AG04449 (cell line): ENCODE measurements at regions not wholly inside any gene's neighbourhood (a gene's known extent, or its start where the extent isn't known, plus 50 kb on each side); places are given as distances from the start of the nearest gene placed in this dataset.

Experiments used
- CTCF ChIA-PET: fragments of 350-600 bp; formaldehyde crosslinking; extraction: SDS; loops from one replicate; lab custom pipeline; 2021; ENCODE audit warnings: antibody characterized with exemption; lab: Yijun Ruan, JAX
- POLR2A ChIA-PET: fragments of 400-600, 350-600 bp; formaldehyde crosslinking; extraction: SDS; loops from one replicate; lab custom pipeline; 2020; ENCODE audit warnings: antibody characterized with exemption, inconsistent platforms; lab: Yijun Ruan, JAX
- DNase-seq: peaks from one replicate; pipeline ENCODE4 v3.0.0-alpha.2; 2010; ENCODE audit warnings: low read depth, low spot score
- H3K4me3 ChIP-seq: 2 replicates; pipeline ENCODE4 v1.5.1; 2011; ENCODE audit warnings: low read depth, mild to moderate bottlenecking, control low read depth, low read length
- TF ChIP-seq, protein P1 (sequence below): IDR thresholded peaks from one replicate; pipeline ENCODE4 v1.5.1; 2011; ENCODE audit warnings: mild to moderate bottlenecking, moderate library complexity, low read length, control low read depth, inconsistent platforms; ENCODE audit not compliant: insufficient read depth; ENCODE audit errors: missing control alignments

DNA sequence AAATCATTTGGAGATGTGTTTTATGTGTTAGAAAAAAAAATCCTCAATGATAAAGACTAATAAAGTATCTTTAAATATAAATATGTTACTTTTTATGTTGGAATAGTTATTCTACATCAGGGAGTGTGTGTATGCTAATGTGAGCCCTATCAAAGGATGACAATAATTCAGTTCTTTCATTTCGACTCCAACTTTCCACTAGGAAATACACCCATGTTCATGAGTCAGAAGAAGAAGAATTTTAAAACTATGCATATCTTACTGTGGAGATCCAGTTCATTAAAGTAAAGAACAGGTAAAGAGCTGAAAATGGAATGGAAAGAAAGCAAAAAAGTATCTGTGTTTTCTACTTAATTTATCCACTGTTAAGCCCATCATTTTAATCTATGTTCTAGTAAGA is 399.8 kb downstream of the KCNJ2 start:
- ChIA-PET POLR2A (no interaction called here), CTCF (no interaction called here)
- DNase-seq: no peak
- H3K4me3 ChIP-seq: no peak overlapping the region
- TF ChIP-seq, protein P1, sequence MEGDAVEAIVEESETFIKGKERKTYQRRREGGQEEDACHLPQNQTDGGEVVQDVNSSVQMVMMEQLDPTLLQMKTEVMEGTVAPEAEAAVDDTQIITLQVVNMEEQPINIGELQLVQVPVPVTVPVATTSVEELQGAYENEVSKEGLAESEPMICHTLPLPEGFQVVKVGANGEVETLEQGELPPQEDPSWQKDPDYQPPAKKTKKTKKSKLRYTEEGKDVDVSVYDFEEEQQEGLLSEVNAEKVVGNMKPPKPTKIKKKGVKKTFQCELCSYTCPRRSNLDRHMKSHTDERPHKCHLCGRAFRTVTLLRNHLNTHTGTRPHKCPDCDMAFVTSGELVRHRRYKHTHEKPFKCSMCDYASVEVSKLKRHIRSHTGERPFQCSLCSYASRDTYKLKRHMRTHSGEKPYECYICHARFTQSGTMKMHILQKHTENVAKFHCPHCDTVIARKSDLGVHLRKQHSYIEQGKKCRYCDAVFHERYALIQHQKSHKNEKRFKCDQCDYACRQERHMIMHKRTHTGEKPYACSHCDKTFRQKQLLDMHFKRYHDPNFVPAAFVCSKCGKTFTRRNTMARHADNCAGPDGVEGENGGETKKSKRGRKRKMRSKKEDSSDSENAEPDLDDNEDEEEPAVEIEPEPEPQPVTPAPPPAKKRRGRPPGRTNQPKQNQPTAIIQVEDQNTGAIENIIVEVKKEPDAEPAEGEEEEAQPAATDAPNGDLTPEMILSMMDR: no peak

DNA sequence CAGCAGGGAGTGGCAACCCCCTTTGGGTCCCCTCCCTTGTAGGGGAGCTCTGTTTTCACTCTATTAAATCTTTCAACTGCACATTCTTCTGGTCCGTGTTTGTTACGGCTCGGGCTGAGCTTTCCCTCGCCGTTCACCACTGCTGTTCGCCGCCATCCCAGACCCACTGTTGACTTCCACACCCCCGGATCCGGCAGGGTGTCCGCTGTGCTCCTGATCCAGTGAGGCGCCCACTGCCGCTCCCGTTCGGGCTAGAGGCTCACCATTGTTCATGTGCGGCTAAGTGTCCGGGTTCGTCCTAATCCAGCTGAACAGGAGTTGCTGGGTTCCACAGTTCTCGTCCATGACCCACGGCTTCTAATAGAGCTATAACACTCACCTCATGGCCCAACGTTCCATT is 408.1 kb downstream of the KCNJ2 start:
- TF ChIP-seq, protein P1: no peak
- CTCF ChIA-PET: no interaction called here
- no peak overlapping the region for H3K4me3 ChIP-seq
- POLR2A ChIA-PET: no interaction called here
- DNase-seq: no peak

DNA sequence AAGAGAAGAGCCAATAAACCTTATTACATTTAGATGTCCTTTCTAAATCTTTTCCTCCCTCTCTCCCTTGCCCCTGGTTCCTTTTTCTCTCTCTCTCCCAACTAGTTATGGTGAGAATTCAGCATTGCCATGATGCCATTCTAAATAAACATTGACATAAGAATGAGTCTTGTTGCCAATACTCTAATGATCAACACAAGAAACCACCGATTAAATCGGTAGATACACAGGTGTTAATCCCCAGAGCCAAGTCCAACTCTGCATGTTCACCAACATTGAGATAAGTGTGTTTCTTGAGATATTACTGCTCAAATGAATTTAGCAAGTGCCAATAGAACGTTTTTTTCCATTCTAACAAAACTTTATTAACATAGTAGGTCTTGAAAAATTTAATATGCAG is 412.1 kb downstream of the KCNJ2 start:
- DNase-seq: no peak
- TF ChIP-seq, protein P1: no peak
- CTCF ChIA-PET: no interaction called here
- no peak overlapping the region for H3K4me3 ChIP-seq
- POLR2A ChIA-PET: no interaction called here

DNA sequence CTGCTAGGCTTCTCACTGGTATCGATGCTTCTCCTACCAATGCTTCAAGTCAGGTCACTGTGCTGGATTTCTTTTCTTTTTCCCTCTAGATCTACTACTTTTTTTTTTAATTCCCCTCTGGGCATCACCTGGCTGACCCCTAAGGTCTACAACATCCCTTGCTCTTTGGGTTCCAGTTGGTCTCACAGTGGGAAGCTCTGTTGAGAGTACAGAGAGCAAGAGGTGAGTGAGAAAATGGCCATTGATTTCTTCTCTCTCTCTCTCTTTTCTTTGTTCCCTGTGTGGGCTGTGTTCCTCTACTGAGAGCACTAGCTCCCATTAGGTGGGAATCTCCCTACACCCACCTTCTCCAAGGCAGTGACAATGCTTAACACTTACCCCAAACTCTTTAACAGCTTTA is 413.4 kb downstream of the KCNJ2 start:
- ChIA-PET CTCF (no interaction called here), POLR2A (no interaction called here)
- TF ChIP-seq, protein P1: no peak
- DNase-seq: no peak
- no peak overlapping the region for H3K4me3 ChIP-seq

DNA sequence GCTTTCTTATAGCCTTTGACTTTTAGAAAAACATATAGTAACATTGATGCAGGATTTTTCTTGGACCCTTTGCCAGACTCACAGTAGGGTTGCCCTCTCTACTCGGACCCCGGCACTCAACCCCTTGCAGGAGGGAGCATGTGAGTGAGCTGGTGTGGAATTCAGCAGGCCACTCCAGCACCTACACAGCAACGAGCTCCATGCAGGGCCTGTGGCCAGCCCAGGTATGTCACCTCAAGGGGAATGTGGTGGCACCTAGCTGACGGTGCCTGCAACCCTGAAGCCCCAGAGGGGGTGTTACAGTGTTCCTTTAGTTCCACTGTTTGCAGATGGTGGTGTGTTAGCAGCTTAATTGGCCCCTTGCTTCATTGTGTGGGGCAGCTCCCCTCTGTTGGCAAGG is 414.9 kb downstream of the KCNJ2 start:
- no peak for DNase-seq
- POLR2A ChIA-PET: no interaction called here
- TF ChIP-seq, protein P1: no peak
- CTCF ChIA-PET: no interaction called here
- no peak overlapping the region for H3K4me3 ChIP-seq

DNA sequence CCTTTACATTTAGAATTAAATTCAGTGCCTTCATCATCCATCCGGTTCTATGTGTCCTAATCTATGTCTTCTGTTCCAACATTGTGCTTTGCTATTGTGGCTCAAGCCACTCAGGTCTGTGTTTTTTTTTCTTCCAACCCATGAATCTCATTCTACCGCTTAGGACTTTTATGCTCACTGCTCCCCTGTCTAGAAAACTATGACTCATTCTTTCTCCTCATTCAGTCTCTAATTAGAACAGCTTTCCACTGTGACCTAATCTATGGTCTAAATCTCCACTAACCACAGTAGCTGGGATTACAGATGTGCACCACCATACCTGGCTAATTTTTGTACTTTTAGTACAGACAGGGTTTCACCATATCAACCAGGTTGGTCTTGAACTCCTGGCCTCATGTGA is 418.7 kb downstream of the KCNJ2 start:
- ChIA-PET CTCF (no interaction called here), POLR2A (no interaction called here)
- TF ChIP-seq, protein P1: no peak
- DNase-seq: no peak
- no peak overlapping the region for H3K4me3 ChIP-seq

DNA sequence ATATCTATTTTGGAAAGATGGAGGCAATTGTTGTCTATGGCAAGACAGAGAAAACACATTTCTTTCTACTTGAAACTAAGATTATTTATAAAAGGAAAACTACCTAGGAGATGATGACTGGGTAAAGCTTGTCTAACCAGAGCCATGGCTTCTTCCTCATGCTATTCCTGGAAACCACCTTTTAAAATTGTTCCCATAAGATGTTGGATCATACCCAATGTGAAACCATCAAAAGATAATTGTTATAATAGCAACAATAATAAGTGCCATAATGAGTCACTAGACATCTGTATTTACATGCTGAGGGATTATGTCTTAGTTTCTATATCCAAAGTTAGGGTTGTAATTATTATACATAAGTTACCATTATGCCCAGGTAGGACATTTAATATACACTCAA is 428.4 kb downstream of the KCNJ2 start:
- CTCF ChIA-PET: no interaction called here
- H3K4me3 ChIP-seq: no peak overlapping the region
- TF ChIP-seq, protein P1: no peak
- DNase-seq: no peak
- POLR2A ChIA-PET: no interaction called here
